ENCODE measurements at regions not wholly inside any gene's neighbourhood (a gene's known extent, or its start where the extent isn't known, plus 50 kb on each side); places are given as distances from the start of the nearest gene placed in this dataset.

GRCh38 chr13:99883805-99884204 is 87.8 kb downstream of the ZIC5 start:
- H3K4me3 ChIP-seq: no peak overlapping the region
- H3K9me3 ChIP-seq (ENCODE audit: low read depth, low read length): no peaks in the 10 kb centered on the region
- H3K27ac ChIP-seq: no peak overlapping the region
- H3K9ac ChIP-seq (ENCODE audit: insufficient read length): no peak overlapping the region
- no peaks in the 10 kb centered on the region for H3K36me3 ChIP-seq (ENCODE audit: insufficient read depth, low read length)
- no peak for DNase-seq (ENCODE audit: low read depth, low spot score)
- no peak for TF ChIP-seq FOXP2 (optimal IDR thresholded peaks at IDR 0.05; ENCODE audit: control extremely low read depth, extremely low read length, insufficient read depth)
- TF ChIP-seq POLR2AphosphoS5 (IDR thresholded peaks at IDR 0.05; ENCODE audit: borderline replicate concordance, low read depth, low read length): no peak
- TF ChIP-seq EZH2 (IDR thresholded peaks at IDR 0.05): no peak

- no peaks in the 10 kb centered on the region for H3K36me3 ChIP-seq (ENCODE audit: insufficient read depth, low read length)
- no peak for DNase-seq (ENCODE audit: low read depth, low spot score)
- no peak for TF ChIP-seq EZH2 (IDR thresholded peaks at IDR 0.05)
- no peak for TF ChIP-seq FOXP2 (optimal IDR thresholded peaks at IDR 0.05; ENCODE audit: control extremely low read depth, extremely low read length, insufficient read depth)
- TF ChIP-seq POLR2AphosphoS5 (IDR thresholded peaks at IDR 0.05; ENCODE audit: borderline replicate concordance, low read depth, low read length): no peak
- H3K27ac ChIP-seq: no peak overlapping the region
- no peaks in the 10 kb centered on the region for H3K9me3 ChIP-seq (ENCODE audit: low read depth, low read length)
- no peak overlapping the region for H3K4me3 ChIP-seq
- H3K9ac ChIP-seq (ENCODE audit: insufficient read length): no peak overlapping the region
Measured at GRCh38 chr13:99878921-99879610, 92.5 kb downstream of the ZIC5 start.

DNA sequence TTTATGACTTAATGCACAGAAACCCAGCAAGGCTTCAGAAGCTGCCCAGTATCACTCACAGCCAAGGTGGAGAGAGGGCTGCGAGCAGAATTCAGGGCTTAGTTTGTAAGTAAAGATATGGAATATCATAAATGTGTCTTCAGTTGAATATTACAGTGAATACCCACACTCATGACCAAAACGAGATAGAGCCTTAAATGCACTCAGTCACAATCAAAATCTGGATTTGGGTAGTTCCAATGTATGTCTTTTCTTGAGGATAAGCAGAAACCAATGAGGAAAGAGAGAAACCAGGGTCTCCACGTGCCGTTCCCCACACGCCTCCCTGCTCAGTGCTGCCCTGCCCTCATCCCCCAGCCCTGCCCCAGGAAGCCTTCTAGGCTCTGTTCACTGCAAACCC is 94.9 kb downstream of the ZIC5 start:
- no peak overlapping the region for H3K27ac ChIP-seq
- no peak overlapping the region for H3K4me3 ChIP-seq
- no peak for DNase-seq (ENCODE audit: low read depth, low spot score)

GRCh38 chr13:99875391-99875790 is 96.2 kb downstream of the ZIC5 start:
- no peak overlapping the region for H3K4me3 ChIP-seq
- no peaks in the 10 kb centered on the region for H3K36me3 ChIP-seq (ENCODE audit: insufficient read depth, low read length)
- no peak overlapping the region for H3K9ac ChIP-seq (ENCODE audit: insufficient read length)
- TF ChIP-seq POLR2AphosphoS5 (IDR thresholded peaks at IDR 0.05; ENCODE audit: borderline replicate concordance, low read depth, low read length) (no peak), FOXP2 (optimal IDR thresholded peaks at IDR 0.05; ENCODE audit: control extremely low read depth, extremely low read length, insufficient read depth) (no peak)
- H3K27ac ChIP-seq: no peak overlapping the region
- no peaks in the 10 kb centered on the region for H3K9me3 ChIP-seq (ENCODE audit: low read depth, low read length)
- no peak for DNase-seq (ENCODE audit: low read depth, low spot score)

More for the DNA sequence above, 94.9 kb downstream of the ZIC5 start:
- H3K9ac ChIP-seq (ENCODE audit: insufficient read length): no peak overlapping the region
- H3K9me3 ChIP-seq (ENCODE audit: low read depth, low read length): no peaks in the 10 kb centered on the region
- H3K36me3 ChIP-seq (ENCODE audit: insufficient read depth, low read length): no peaks in the 10 kb centered on the region
- TF ChIP-seq FOXP2 (optimal IDR thresholded peaks at IDR 0.05; ENCODE audit: control extremely low read depth, extremely low read length, insufficient read depth) (no peak), EZH2 (IDR thresholded peaks at IDR 0.05) (no peak), POLR2AphosphoS5 (IDR thresholded peaks at IDR 0.05; ENCODE audit: borderline replicate concordance, low read depth, low read length) (no peak)

GRCh38 chr13:99873832-99874430 is 97.6 kb downstream of the ZIC5 start:
- Histone ChIP-seq H3K9me3 (ENCODE audit: low read depth, low read length) (no peaks in the 10 kb centered on the region), H3K27ac (no peak overlapping the region), H3K4me3 (no peak overlapping the region), H3K36me3 (ENCODE audit: insufficient read depth, low read length) (no peaks in the 10 kb centered on the region), H3K9ac (ENCODE audit: insufficient read length) (no peak overlapping the region)
- TF ChIP-seq FOXP2 (optimal IDR thresholded peaks at IDR 0.05; ENCODE audit: control extremely low read depth, extremely low read length, insufficient read depth) (no peak), POLR2AphosphoS5 (IDR thresholded peaks at IDR 0.05; ENCODE audit: borderline replicate concordance, low read depth, low read length) (no peak), EZH2 (IDR thresholded peaks at IDR 0.05) (no peak)
- DNase-seq (ENCODE audit: low read depth, low spot score): no peak

DNA sequence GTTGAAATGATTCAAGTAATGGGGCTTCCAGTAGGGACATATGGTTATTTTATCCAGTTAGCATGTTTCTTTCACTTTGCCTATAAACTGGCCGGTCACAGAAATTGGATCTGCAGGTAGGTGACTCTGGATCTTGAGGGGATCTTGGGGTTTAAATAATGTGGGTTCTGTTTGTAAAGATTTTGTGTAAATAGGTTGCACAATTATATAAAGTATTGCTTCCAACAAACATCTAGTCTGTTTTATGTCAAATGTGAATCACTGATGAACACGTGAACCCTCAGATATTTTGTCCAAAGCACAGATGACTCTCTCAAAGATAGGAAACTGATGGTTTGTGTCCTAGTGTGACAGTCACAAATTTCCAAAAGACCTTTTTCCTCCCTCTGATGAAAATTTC is 98.4 kb downstream of the ZIC5 start:
- no peak for DNase-seq (ENCODE audit: low read depth, low spot score)
- no peak overlapping the region for H3K4me3 ChIP-seq

DNA sequence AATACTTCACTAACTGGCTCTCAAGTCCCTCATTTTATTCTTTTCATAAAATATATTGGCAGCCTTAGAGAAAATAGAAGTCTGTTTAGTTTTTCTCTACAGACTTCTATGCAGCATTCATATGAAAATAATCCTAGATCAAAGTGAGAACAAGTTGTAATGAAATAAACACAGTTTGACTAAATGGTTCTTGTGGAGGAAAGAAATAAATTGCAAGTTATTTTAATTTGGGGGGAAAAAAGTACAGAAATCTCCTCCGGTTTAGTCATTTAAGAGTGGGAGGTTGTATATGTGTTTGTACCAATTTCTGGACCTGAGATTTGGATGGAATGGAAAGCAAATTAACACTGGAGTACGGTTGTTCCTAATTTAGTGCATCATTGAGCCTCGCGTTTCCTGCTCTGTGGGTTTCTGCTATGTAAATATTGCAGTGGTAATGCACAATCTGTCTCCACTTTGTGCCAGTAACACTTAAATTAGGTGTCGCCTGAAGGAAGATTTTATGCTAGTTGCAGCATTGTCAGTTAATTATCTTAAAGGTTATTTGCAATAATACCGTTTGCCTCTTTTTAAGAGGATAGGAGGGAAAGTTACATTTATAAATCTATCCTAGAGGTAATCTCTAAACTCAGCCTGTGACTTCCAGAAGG is 100.2 kb downstream of the ZIC5 start:
- H3K9me3 ChIP-seq (ENCODE audit: low read depth, low read length): no peaks in the 10 kb centered on the region
- no peaks in the 10 kb centered on the region for H3K36me3 ChIP-seq (ENCODE audit: insufficient read depth, low read length)
- peak; percentile 77 for DNase-seq (ENCODE audit: low read depth, low spot score)
- no peak for TF ChIP-seq EZH2 (IDR thresholded peaks at IDR 0.05)
- peak; percentile 85 for TF ChIP-seq FOXP2 (optimal IDR thresholded peaks at IDR 0.05; ENCODE audit: control extremely low read depth, extremely low read length, insufficient read depth)
- peak; percentile 74; the same call in 1 of the 2 replicates for TF ChIP-seq POLR2AphosphoS5 (IDR thresholded peaks at IDR 0.05; ENCODE audit: borderline replicate concordance, low read depth, low read length)
- H3K9ac ChIP-seq (ENCODE audit: insufficient read length): no peak overlapping the region
- H3K27ac ChIP-seq: no peak overlapping the region
- H3K4me3 ChIP-seq: peak overlapping the region; percentile 47

More for the DNA sequence above, 98.4 kb downstream of the ZIC5 start:
- Histone ChIP-seq H3K9ac (ENCODE audit: insufficient read length) (no peak overlapping the region), H3K36me3 (ENCODE audit: insufficient read depth, low read length) (no peaks in the 10 kb centered on the region), H3K9me3 (ENCODE audit: low read depth, low read length) (no peaks in the 10 kb centered on the region), H3K27ac (no peak overlapping the region)
- TF ChIP-seq FOXP2 (optimal IDR thresholded peaks at IDR 0.05; ENCODE audit: control extremely low read depth, extremely low read length, insufficient read depth) (no peak), POLR2AphosphoS5 (IDR thresholded peaks at IDR 0.05; ENCODE audit: borderline replicate concordance, low read depth, low read length) (no peak), EZH2 (IDR thresholded peaks at IDR 0.05) (no peak)

DNA sequence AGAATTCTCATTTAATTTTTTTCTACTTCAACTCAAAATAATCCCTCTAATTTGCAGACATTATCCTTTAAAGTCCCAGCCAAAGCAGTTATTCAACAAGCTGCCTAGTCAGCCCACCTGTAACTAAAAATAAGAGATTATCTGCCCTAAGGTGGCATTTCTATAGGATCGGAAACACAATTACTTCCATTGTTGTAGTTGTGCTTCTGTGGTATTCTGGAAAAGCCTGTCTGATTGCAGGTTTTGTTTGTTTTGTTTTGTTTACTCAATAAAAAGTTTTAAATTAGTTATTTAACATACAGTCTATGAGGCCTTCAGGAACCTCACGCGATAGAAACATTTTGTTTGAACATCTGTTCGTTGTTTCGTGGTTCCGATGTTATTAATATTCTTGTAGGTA is 101.0 kb downstream of the ZIC5 start:
- H3K36me3 ChIP-seq (ENCODE audit: insufficient read depth, low read length): no peaks in the 10 kb centered on the region
- no peak for TF ChIP-seq POLR2AphosphoS5 (IDR thresholded peaks at IDR 0.05; ENCODE audit: borderline replicate concordance, low read depth, low read length)
- no peak for TF ChIP-seq EZH2 (IDR thresholded peaks at IDR 0.05)
- no peak for TF ChIP-seq FOXP2 (optimal IDR thresholded peaks at IDR 0.05; ENCODE audit: control extremely low read depth, extremely low read length, insufficient read depth)
- H3K9me3 ChIP-seq (ENCODE audit: low read depth, low read length): no peaks in the 10 kb centered on the region
- DNase-seq (ENCODE audit: low read depth, low spot score): no peak
- no peak overlapping the region for H3K27ac ChIP-seq
- no peak overlapping the region for H3K9ac ChIP-seq (ENCODE audit: insufficient read length)
- no peak overlapping the region for H3K4me3 ChIP-seq

Measured in SK-N-MC (cell line).